Chondrocyte (in vitro differentiated cells): ENCODE measurements at regions not wholly inside any gene's neighbourhood (a gene's known extent, or its start where the extent isn't known, plus 50 kb on each side); places are given as distances from the start of the nearest gene placed in this dataset.
"Not testable (repeated sequence)": the region's sequence is repeated elsewhere in the genome, so short reads cannot be mapped to it uniquely, and the experiment has no call there.

ENCODE experiments used
- DNase-seq: peaks from one replicate; pipeline ENCODE4 v3.0.0; 2021; ENCODE audit warnings: mixed read lengths, low spot score
- H3K27ac Mint-ChIP-seq: one replicate; pipeline ENCODE4 v1.8.0; 2021; ENCODE audit warnings: mild to moderate bottlenecking, moderate library complexity, mixed read lengths; ENCODE audit not compliant: unreplicated experiment
- H3K27me3 Mint-ChIP-seq: 2 replicates; pipeline ENCODE4 v1.8.0; 2021; ENCODE audit warnings: low read depth, mixed read lengths
- H3K36me3 Mint-ChIP-seq: 2 replicates; pipeline ENCODE4 v1.8.0; 2021; ENCODE audit warnings: low read depth, mixed read lengths
- H3K4me1 Mint-ChIP-seq: 2 replicates; pipeline ENCODE4 v1.8.0; 2021; ENCODE audit warnings: low read depth, mild to moderate bottlenecking, mixed read lengths
- H3K4me3 Mint-ChIP-seq: one replicate; pipeline ENCODE4 v1.8.0; 2021; ENCODE audit warnings: mild to moderate bottlenecking, moderate library complexity, mixed read lengths; ENCODE audit not compliant: unreplicated experiment
- H3K9me3 Mint-ChIP-seq: 2 replicates; pipeline ENCODE4 v1.8.0; 2021; ENCODE audit warnings: low read depth, mixed read lengths
- TF ChIP-seq, protein P1 (sequence below): fragments of 200-600 bp; sonication (generic); IDR thresholded peaks from 2 replicates; pipeline ENCODE4 v1.5.0; 2021; ENCODE audit warnings: antibody characterized with exemption, mild to moderate bottlenecking, moderate library complexity

DNA sequence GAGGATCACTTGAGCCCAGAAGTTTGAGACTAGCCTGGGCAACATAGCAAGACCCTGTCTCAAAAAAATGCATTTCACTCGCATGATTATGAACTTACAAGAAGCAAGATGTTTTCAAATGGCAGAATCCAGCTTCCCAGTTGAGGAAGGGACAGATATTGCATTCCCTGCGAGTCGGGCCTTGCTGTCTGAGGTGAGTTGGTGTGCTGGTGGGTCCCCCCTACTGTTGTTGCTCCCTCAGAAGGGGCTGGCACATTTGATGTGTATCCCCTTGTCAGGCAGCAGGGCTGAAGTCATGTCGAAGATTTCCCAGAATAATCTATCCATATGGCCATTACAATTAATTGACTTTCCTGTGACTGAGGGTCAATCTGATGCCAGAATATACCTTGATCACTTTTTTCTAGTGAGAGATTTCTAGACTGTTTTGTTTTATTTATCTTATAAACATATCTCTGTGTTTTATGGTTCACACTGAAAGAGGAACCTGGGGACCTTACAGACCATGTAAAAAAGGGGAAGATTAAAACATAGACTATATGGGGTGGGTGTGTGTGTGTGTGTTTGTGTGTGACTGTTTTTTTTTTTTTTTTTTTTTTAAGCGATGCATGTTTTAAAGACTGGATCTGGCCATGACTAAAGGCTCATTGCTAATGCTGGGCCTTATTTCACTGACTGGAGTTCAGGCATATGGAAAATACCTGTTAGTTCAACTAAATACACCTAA, 112.1 kb upstream of the MRPS22 start:
- no peaks in the 10 kb centered on the region for H3K36me3 Mint-ChIP-seq
- TF ChIP-seq, protein P1, sequence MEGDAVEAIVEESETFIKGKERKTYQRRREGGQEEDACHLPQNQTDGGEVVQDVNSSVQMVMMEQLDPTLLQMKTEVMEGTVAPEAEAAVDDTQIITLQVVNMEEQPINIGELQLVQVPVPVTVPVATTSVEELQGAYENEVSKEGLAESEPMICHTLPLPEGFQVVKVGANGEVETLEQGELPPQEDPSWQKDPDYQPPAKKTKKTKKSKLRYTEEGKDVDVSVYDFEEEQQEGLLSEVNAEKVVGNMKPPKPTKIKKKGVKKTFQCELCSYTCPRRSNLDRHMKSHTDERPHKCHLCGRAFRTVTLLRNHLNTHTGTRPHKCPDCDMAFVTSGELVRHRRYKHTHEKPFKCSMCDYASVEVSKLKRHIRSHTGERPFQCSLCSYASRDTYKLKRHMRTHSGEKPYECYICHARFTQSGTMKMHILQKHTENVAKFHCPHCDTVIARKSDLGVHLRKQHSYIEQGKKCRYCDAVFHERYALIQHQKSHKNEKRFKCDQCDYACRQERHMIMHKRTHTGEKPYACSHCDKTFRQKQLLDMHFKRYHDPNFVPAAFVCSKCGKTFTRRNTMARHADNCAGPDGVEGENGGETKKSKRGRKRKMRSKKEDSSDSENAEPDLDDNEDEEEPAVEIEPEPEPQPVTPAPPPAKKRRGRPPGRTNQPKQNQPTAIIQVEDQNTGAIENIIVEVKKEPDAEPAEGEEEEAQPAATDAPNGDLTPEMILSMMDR: no peak
- H3K27me3 Mint-ChIP-seq: peaks cover 13% of the 10 kb centered on the region
- H3K4me1 Mint-ChIP-seq: no peaks in the 10 kb centered on the region
- no peaks in the 10 kb centered on the region for H3K9me3 Mint-ChIP-seq
- H3K27ac Mint-ChIP-seq: no peak overlapping the region
- no peak overlapping the region for H3K4me3 Mint-ChIP-seq
- no peak for DNase-seq

DNA sequence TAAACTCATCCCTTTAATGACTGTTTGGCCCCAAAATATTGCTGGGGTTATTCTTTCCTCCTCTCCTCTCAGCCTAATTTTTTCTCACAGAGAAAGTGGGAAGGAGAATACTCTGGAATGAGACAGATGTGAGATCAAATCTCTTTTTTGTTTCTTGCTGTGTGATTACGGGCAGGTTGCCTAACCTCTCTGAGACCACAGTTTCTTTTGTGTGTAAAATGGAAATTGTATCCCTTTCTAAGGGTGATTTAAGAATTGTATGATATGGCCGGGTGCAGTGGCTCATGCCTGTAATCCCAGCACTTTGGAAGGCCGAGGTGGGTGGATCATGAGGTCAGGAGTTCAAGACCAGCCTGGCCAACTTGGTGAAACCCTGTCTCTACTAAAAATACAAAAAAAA, 111.5 kb upstream of the MRPS22 start:
- not testable (repeated sequence) for H3K9me3 Mint-ChIP-seq, H3K4me1 Mint-ChIP-seq, H3K27ac Mint-ChIP-seq, H3K4me3 Mint-ChIP-seq, H3K36me3 Mint-ChIP-seq, DNase-seq
- H3K27me3 Mint-ChIP-seq: peaks cover 17% of the 10 kb centered on the region

DNA sequence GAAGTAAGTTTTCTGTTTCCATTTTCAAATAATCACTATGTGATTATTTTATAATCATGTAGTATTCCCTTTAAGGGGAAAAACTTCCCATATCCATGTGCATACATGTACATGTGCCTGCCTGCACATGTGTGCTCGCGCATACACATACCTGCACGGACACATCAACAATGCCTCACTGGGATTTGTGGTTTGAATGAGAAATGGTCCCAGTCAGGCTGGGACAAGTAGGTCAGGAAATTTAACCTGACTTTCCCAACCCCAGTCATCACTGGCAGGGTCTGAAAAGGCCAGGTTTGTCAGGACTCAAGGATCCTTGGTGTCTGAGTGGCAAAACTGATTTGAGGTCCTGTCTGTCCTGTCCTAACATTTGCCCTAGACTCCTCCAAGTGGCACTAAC, 109.3 kb upstream of the MRPS22 start:
- Mint-ChIP-seq H3K9me3 (no peaks in the 10 kb centered on the region), H3K4me3 (no peak overlapping the region), H3K36me3 (no peaks in the 10 kb centered on the region), H3K4me1 (no peaks in the 10 kb centered on the region), H3K27ac (no peak overlapping the region), H3K27me3 (peaks cover 32% of the 10 kb centered on the region)
- DNase-seq: no peak
- TF ChIP-seq, protein P1: no peak

DNA sequence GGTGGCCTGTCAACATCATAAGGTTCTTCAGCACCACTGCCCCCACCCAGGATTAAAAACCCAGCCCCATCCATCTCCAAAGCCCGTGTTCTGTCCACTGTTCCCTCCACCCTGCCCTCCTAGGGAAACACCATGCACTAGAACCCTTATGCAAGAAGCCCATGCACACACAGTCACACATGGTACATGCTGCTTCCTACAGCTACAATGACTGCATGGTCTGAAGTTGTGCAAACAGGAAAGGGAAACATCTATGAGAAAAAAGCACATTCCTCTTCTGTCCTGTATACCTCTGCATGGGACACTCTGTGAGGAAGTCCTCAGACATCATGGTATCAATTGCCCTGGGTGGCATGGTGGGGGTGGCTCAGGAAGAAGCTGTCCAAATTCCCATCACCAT, 108.6 kb upstream of the MRPS22 start:
- peaks cover 35% of the 10 kb centered on the region for H3K27me3 Mint-ChIP-seq
- H3K27ac Mint-ChIP-seq: no peak overlapping the region
- H3K4me3 Mint-ChIP-seq: no peak overlapping the region
- no peaks in the 10 kb centered on the region for H3K9me3 Mint-ChIP-seq
- no peaks in the 10 kb centered on the region for H3K36me3 Mint-ChIP-seq
- DNase-seq: no peak
- TF ChIP-seq, protein P1: no peak
- no peaks in the 10 kb centered on the region for H3K4me1 Mint-ChIP-seq

DNA sequence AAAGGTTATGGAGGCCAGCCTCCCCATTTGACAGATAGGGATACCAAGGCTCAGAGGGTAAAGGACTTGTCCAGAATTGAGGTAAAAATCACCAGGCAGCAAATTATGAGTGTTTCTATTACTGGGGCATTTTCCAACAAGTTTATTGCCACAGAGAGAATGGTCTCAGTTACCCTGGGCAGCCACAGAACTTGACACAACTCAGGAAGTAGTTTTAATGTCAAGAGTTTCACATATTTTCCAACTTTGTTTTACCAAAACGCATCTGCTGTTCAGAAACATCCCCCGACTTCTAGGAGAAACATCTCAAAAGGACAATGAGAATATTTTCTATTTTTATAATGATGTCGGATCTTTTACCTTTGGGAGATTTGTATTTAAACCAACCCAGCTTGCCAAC, 107.5 kb upstream of the MRPS22 start:
- H3K4me3 Mint-ChIP-seq: no peak overlapping the region
- no peak overlapping the region for H3K27ac Mint-ChIP-seq
- TF ChIP-seq, protein P1: no peak
- H3K9me3 Mint-ChIP-seq: no peaks in the 10 kb centered on the region
- peaks cover 39% of the 10 kb centered on the region for H3K27me3 Mint-ChIP-seq
- DNase-seq: no peak
- H3K4me1 Mint-ChIP-seq: no peaks in the 10 kb centered on the region
- H3K36me3 Mint-ChIP-seq: no peaks in the 10 kb centered on the region
